SK-N-SH treated with all-trans-retinoic acid at 6 μM for 48 hours (cell line): ENCODE measurements at regions not wholly inside any gene's neighbourhood (a gene's known extent, or its start where the extent isn't known, plus 50 kb on each side); places are given as distances from the start of the nearest gene placed in this dataset.

ENCODE experiments used
- BACH2 ChIP-seq: fragments of 250-450 bp; sonication (Bioruptor Pico); IDR thresholded peaks from 2 replicates; pipeline ENCODE4 v1.9.0; 2021; ENCODE audit warnings: mild to moderate bottlenecking, borderline replicate concordance
- POU6F1 ChIP-seq: fragments of 250-450 bp; sonication (Bioruptor Pico); IDR thresholded peaks from 2 replicates; pipeline ENCODE4 v1.8.0; 2021; ENCODE audit warnings: low read depth, mild to moderate bottlenecking, moderate library complexity, borderline replicate concordance
- ZFP3 ChIP-seq: fragments of 250-450 bp; sonication (Bioruptor Pico); IDR thresholded peaks from 2 replicates; pipeline ENCODE4 v1.5.0; 2020; ENCODE audit warnings: mild to moderate bottlenecking, moderate library complexity
- ZFP30 ChIP-seq: fragments of 450-650 bp; formaldehyde crosslinking; IDR thresholded peaks from 2 replicates; pipeline ENCODE4 v1.5.0; 2022; ENCODE audit warnings: mild to moderate bottlenecking, moderate library complexity

DNA sequence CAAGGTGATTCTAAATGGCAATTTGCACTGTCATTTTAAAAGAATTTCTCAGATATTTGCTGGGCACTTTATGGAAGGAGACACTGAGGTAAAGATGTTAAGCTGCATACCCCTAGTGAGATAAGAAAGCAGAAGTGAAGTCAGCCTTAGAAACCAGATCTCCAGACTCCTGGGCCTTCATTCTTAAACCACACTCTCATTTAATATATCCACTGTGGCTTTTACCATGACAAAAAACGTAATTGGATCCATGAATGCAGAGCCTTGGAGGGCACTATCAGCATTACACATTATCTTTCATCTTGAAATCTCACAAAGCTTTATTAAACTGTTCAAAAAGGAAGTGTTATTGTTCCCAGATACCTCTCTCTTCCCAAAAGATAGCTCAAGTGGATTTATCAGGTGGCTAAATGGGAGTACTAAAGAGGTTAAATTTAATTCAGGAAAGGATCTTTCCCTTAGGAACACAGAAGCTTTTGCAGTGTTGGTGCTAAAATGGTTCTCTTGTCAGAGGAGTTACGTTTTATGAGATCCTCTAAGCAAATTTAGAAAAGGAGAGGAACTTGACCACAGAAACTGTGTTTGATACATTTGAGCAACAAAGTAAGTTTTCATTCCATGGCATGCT, 1060.4 kb downstream of the EFNB2 start:
- TF ChIP-seq BACH2 (CRISPR knock-in tag) (no peak), ZFP3 (0 out of 2 replicates have a peak, but pooled peaks have one; percentile 34), ZFP30 (CRISPR knock-in tag) (no peak), POU6F1 (CRISPR knock-in tag) (no peak)
